ENCODE measurements at regions not wholly inside any gene's neighbourhood (a gene's known extent, or its start where the extent isn't known, plus 50 kb on each side); places are given as distances from the start of the nearest gene placed in this dataset.

- TF ChIP-seq, protein P1, sequence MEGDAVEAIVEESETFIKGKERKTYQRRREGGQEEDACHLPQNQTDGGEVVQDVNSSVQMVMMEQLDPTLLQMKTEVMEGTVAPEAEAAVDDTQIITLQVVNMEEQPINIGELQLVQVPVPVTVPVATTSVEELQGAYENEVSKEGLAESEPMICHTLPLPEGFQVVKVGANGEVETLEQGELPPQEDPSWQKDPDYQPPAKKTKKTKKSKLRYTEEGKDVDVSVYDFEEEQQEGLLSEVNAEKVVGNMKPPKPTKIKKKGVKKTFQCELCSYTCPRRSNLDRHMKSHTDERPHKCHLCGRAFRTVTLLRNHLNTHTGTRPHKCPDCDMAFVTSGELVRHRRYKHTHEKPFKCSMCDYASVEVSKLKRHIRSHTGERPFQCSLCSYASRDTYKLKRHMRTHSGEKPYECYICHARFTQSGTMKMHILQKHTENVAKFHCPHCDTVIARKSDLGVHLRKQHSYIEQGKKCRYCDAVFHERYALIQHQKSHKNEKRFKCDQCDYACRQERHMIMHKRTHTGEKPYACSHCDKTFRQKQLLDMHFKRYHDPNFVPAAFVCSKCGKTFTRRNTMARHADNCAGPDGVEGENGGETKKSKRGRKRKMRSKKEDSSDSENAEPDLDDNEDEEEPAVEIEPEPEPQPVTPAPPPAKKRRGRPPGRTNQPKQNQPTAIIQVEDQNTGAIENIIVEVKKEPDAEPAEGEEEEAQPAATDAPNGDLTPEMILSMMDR (conservative IDR thresholded peaks at IDR 0.05), result no peak
- TF ChIP-seq ZFX (IDR thresholded peaks at IDR 0.05), result no peak
Observed at GRCh38 chr10:43863859-43864591, 215.3 kb upstream of the ZNF32 start.
